ENCODE measurements at regions not wholly inside any gene's neighbourhood (a gene's known extent, or its start where the extent isn't known, plus 50 kb on each side); places are given as distances from the start of the nearest gene placed in this dataset.

GRCh38 chr5:31052937-31053658 lies 140.4 kb upstream of the CDH6 start:
- H3K27me3 ChIP-seq (ENCODE audit: control insufficient read depth, insufficient read depth, low read length) = no peaks in the 10 kb centered on the region
- H3K27ac ChIP-seq (ENCODE audit: low read depth, low read length) = no peak overlapping the region
- no peaks in the 10 kb centered on the region for H3K36me3 ChIP-seq (ENCODE audit: control insufficient read depth, insufficient read depth, low read length)
- no peak for DNase-seq (ENCODE audit: low read depth in 4 of 6, low spot score in 6 of 6)
- no peaks in the 10 kb centered on the region for H3K4me1 ChIP-seq (ENCODE audit: control insufficient read depth, insufficient read depth, low read length)
- no peaks in the 10 kb centered on the region for H3K9me3 ChIP-seq (ENCODE audit: control insufficient read depth, insufficient read depth, low read length)
- no peak overlapping the region for H3K4me3 ChIP-seq (ENCODE audit: low read depth, low read length)
- WGBS (ENCODE audit: insufficient coverage) = 92% methylated on average over 7 of the region's 7 CpGs

DNA sequence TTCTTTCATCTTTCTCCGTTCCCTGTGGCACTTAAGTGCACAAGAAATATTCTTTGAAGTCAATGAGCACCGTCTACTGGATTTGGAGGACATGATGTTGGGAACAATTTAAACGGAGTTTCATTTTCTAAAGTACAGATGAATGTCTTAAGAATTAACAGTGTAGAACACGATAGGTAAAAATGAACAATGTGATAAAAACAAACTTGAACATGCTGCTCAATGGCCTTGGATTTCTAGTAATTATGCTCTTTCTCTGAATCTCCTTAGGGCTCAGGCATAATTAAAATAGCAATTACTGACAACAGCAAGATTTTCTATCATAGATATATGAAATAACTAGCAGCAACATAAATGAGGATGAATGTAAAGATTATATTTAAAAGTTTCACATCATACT lies 142.2 kb upstream of the CDH6 start:
- H3K4me1 ChIP-seq (ENCODE audit: control insufficient read depth, insufficient read depth, low read length) = no peaks in the 10 kb centered on the region
- no peak overlapping the region for H3K27ac ChIP-seq (ENCODE audit: low read depth, low read length)
- no peaks in the 10 kb centered on the region for H3K36me3 ChIP-seq (ENCODE audit: control insufficient read depth, insufficient read depth, low read length)
- no peaks in the 10 kb centered on the region for H3K9me3 ChIP-seq (ENCODE audit: control insufficient read depth, insufficient read depth, low read length)
- H3K27me3 ChIP-seq (ENCODE audit: control insufficient read depth, insufficient read depth, low read length) = no peaks in the 10 kb centered on the region
- 60% methylated on average over 1 of the region's 4 CpGs for WGBS (ENCODE audit: insufficient coverage)
- H3K4me3 ChIP-seq (ENCODE audit: low read depth, low read length) = no peak overlapping the region
- peak in 1 of 6 donors; percentile 59 for DNase-seq (ENCODE audit: low read depth in 4 of 6, low spot score in 6 of 6)

DNA sequence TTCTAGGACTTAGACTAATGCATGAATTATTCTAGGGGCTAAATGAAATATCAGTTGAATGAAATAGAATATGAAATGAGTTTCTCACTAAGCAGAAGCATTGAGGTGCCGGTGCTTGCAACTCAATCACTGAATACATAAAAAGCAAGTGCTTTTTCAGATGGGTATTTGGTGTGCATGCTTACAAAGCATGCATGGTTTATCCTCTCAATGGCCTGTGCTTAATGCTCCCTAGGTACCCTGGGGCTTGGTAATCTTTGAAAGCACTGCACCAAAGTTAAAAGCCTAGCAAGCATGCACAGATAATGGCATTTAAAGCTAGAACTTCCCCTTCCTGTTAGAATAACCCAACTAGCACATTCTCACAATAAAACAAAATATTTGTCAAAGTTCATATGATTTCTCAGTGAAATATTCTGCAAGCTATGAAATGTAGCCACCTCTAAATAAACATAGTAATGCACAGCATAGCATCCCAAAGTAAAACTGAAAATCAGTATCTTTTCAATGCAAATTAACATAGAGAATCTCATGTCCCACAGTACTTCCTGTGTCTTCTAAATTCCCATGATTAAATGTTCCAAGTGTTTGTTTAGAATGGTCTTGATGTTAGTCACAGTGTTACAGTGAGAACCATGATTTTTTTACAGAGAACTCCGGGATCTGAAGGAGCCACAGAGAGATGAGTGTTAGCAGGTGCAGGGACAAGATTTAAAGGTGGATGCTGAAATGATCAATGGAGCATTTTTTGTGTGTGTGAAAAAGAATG lies 143.4 kb upstream of the CDH6 start:
- no peaks in the 10 kb centered on the region for H3K27me3 ChIP-seq (ENCODE audit: control insufficient read depth, insufficient read depth, low read length)
- H3K27ac ChIP-seq (ENCODE audit: low read depth, low read length) = no peak overlapping the region
- no peaks in the 10 kb centered on the region for H3K36me3 ChIP-seq (ENCODE audit: control insufficient read depth, insufficient read depth, low read length)
- no peaks in the 10 kb centered on the region for H3K4me1 ChIP-seq (ENCODE audit: control insufficient read depth, insufficient read depth, low read length)
- no peaks in the 10 kb centered on the region for H3K9me3 ChIP-seq (ENCODE audit: control insufficient read depth, insufficient read depth, low read length)
- no peak overlapping the region for H3K4me3 ChIP-seq (ENCODE audit: low read depth, low read length)
- peak in 1 of 6 donors; percentile 85 for DNase-seq (ENCODE audit: low read depth in 4 of 6, low spot score in 6 of 6)
- 60% methylated on average over 1 of the region's 2 CpGs for WGBS (ENCODE audit: insufficient coverage)

- no peak for DNase-seq (ENCODE audit: low read depth in 4 of 6, low spot score in 6 of 6)
- H3K27ac ChIP-seq (ENCODE audit: low read depth, low read length) = no peak overlapping the region
- H3K9me3 ChIP-seq (ENCODE audit: control insufficient read depth, insufficient read depth, low read length) = no peaks in the 10 kb centered on the region
- no peaks in the 10 kb centered on the region for H3K4me1 ChIP-seq (ENCODE audit: control insufficient read depth, insufficient read depth, low read length)
- H3K4me3 ChIP-seq (ENCODE audit: low read depth, low read length) = no peak overlapping the region
- no peaks in the 10 kb centered on the region for H3K27me3 ChIP-seq (ENCODE audit: control insufficient read depth, insufficient read depth, low read length)
- H3K36me3 ChIP-seq (ENCODE audit: control insufficient read depth, insufficient read depth, low read length) = no peaks in the 10 kb centered on the region
- WGBS (ENCODE audit: insufficient coverage) = 90% methylated on average over 2 of the region's 3 CpGs
These were observed 144.0 kb upstream of the CDH6 start for GRCh38 chr5:31049461-31049860.

DNA sequence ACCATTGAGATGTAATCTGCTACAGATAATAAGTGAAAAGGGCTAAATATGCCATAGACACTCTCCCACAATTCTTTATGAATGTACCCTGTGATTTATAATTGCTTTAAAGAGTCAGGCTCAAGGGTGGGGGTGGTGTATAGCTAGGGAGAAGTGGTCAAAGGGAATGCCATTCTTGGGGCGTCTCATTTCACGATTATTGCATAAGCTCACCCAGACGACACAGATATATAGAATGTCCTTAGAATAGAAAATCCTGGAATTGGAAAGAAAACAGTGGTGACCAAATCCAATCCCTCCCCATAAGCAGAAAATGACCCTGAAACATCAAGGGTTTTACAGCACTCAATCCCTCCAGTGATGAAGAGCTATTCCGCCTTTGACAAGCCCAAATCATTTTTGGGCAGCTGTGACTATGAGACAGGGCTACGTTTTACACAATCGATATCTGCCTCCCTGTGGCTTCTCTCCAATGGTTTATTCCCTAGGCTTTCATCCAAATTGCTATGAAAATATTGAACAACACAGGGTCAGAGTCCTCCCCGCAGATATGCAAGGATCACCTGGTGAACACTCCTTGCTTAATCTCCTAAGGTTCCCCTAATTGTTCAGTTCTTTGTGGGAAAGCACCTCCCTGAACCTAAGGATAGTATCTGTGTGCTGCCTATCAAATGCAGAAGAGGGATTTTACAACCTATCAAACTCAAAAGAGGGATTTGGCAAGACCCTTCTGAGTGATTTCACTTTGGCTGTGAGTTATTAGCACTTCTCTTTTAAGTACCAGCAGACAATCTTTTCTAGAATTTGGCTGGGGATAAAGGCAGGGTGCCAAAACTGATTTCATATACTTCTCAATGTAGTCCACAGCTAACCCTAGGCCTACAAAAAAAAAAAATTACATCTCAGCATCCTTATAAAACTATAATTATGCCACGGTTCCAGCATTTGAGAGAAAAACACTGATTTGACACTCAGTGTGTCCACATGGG lies 144.9 kb upstream of the CDH6 start:
- Histone ChIP-seq H3K36me3 (ENCODE audit: control insufficient read depth, insufficient read depth, low read length) (no peaks in the 10 kb centered on the region), H3K9me3 (ENCODE audit: control insufficient read depth, insufficient read depth, low read length) (no peaks in the 10 kb centered on the region), H3K27ac (ENCODE audit: low read depth, low read length) (no peak overlapping the region), H3K27me3 (ENCODE audit: control insufficient read depth, insufficient read depth, low read length) (no peaks in the 10 kb centered on the region), H3K4me3 (ENCODE audit: low read depth, low read length) (no peak overlapping the region), H3K4me1 (ENCODE audit: control insufficient read depth, insufficient read depth, low read length) (no peaks in the 10 kb centered on the region)
- peak in 2 of 6 donors; percentile 47 to 88 for DNase-seq (ENCODE audit: low read depth in 4 of 6, low spot score in 6 of 6)
- WGBS (ENCODE audit: insufficient coverage) = 72% methylated on average over 4 of the region's 8 CpGs

- no peaks in the 10 kb centered on the region for H3K36me3 ChIP-seq (ENCODE audit: control insufficient read depth, insufficient read depth, low read length)
- no CpG with 5 or more reads among the region's 2 CpGs for WGBS (ENCODE audit: insufficient coverage)
These were observed 145.9 kb upstream of the CDH6 start for GRCh38 chr5:31047621-31048020.

GRCh38 chr5:31047007-31047406 lies 146.5 kb upstream of the CDH6 start:
- Histone ChIP-seq H3K4me3 (ENCODE audit: low read depth, low read length) (no peak overlapping the region), H3K9me3 (ENCODE audit: control insufficient read depth, insufficient read depth, low read length) (no peaks in the 10 kb centered on the region), H3K4me1 (ENCODE audit: control insufficient read depth, insufficient read depth, low read length) (no peaks in the 10 kb centered on the region), H3K27me3 (ENCODE audit: control insufficient read depth, insufficient read depth, low read length) (no peaks in the 10 kb centered on the region), H3K36me3 (ENCODE audit: control insufficient read depth, insufficient read depth, low read length) (no peaks in the 10 kb centered on the region), H3K27ac (ENCODE audit: low read depth, low read length) (no peak overlapping the region)
- no CpG with 5 or more reads among the region's 5 CpGs for WGBS (ENCODE audit: insufficient coverage)
- DNase-seq (ENCODE audit: low read depth in 4 of 6, low spot score in 6 of 6) = no peak

More at GRCh38 chr5:31047621-31048020, 145.9 kb upstream of the CDH6 start:
- no peaks in the 10 kb centered on the region for H3K27me3 ChIP-seq (ENCODE audit: control insufficient read depth, insufficient read depth, low read length)
- H3K4me1 ChIP-seq (ENCODE audit: control insufficient read depth, insufficient read depth, low read length) = no peaks in the 10 kb centered on the region
- H3K27ac ChIP-seq (ENCODE audit: low read depth, low read length) = no peak overlapping the region
- H3K4me3 ChIP-seq (ENCODE audit: low read depth, low read length) = no peak overlapping the region
- no peaks in the 10 kb centered on the region for H3K9me3 ChIP-seq (ENCODE audit: control insufficient read depth, insufficient read depth, low read length)
- DNase-seq (ENCODE audit: low read depth in 4 of 6, low spot score in 6 of 6) = peak in 1 of 6 donors; percentile 57

DNA sequence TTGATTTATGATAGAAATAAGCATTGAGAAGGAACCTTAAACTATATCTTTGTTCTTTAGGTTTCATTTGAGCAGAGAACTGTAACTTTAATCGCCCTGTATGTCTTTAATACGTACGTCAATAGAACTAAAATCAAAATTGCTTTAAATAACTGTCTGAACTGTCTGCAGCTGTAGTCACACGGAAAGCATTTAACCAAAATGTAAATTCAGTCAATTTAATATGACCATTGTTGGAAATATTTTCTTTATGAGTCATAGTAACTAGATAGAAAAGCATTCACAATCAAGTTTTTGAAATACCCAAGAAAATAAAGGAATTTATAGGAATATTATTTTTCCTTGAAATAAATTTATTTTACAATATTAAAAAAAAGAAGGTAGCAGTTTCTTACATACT lies 157.1 kb upstream of the CDH6 start:
- H3K27ac ChIP-seq (ENCODE audit: low read depth, low read length) = no peak overlapping the region
- H3K4me3 ChIP-seq (ENCODE audit: low read depth, low read length) = no peak overlapping the region
- H3K4me1 ChIP-seq (ENCODE audit: control insufficient read depth, insufficient read depth, low read length) = no peaks in the 10 kb centered on the region
- DNase-seq (ENCODE audit: low read depth in 4 of 6, low spot score in 6 of 6) = no peak
- WGBS (ENCODE audit: insufficient coverage) = no CpG with 5 or more reads among the region's 4 CpGs
- H3K36me3 ChIP-seq (ENCODE audit: control insufficient read depth, insufficient read depth, low read length) = no peaks in the 10 kb centered on the region
- no peaks in the 10 kb centered on the region for H3K9me3 ChIP-seq (ENCODE audit: control insufficient read depth, insufficient read depth, low read length)
- no peaks in the 10 kb centered on the region for H3K27me3 ChIP-seq (ENCODE audit: control insufficient read depth, insufficient read depth, low read length)

DNA sequence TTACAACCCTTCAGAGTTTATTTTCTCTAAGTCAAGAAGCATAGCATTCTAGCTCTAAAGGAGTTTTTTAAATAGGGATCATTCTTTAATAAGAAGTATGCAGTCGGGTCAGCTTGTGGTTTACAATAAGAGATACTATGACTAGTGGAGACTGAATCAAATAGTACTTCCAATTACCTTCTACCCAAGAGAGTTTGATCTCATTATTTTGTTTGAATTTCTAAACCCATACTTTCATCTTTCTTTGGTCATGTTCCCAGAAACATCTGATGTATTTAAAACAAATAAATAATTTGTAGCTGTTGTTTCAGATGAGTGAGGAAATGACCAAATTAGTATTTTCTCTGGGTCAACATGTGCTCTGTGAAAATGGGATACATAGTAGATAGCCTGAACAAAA lies 160.2 kb upstream of the CDH6 start:
- peak in 1 of 6 donors; percentile 20 for DNase-seq (ENCODE audit: low read depth in 4 of 6, low spot score in 6 of 6)
- Histone ChIP-seq H3K27ac (ENCODE audit: low read depth, low read length) (no peak overlapping the region), H3K4me3 (ENCODE audit: low read depth, low read length) (no peak overlapping the region), H3K4me1 (ENCODE audit: control insufficient read depth, insufficient read depth, low read length) (no peaks in the 10 kb centered on the region), H3K9me3 (ENCODE audit: control insufficient read depth, insufficient read depth, low read length) (no peaks in the 10 kb centered on the region), H3K36me3 (ENCODE audit: control insufficient read depth, insufficient read depth, low read length) (no peaks in the 10 kb centered on the region), H3K27me3 (ENCODE audit: control insufficient read depth, insufficient read depth, low read length) (no peaks in the 10 kb centered on the region)
- WGBS (ENCODE audit: insufficient coverage) = no CpG with 5 or more reads among the region's 1 CpG

Measured in spinal cord (tissue), 9 donors.